Esophagus squamous epithelium (tissue), 5 donors: ENCODE measurements at regions not wholly inside any gene's neighbourhood (a gene's known extent, or its start where the extent isn't known, plus 50 kb on each side); places are given as distances from the start of the nearest gene placed in this dataset.

Source experiments
- DNase-seq: peaks from one replicate; lab custom pipeline; 2025; lab: John Stamatoyannopoulos, UW
- H3K27ac ChIP-seq, 4 donors: fragments of 200-600 bp; sonication (generic); one replicate each; pipeline ENCODE4 v1.5.1; 2016 to 2019; ENCODE audit warnings: mild to moderate bottlenecking in 1 of 4
- H3K27me3 ChIP-seq, 4 donors: fragments of 200-600 bp; sonication (generic); 1 replicate in 3 of 4; 2 replicates in 1 of 4; pipeline versions ENCODE4 v1.5.1 to v1.6.0; 2017 to 2021; ENCODE audit warnings: antibody characterized with exemption in 1 of 4
- H3K36me3 ChIP-seq, 3 donors: fragments of 200-600 bp; sonication (generic); one replicate each; pipeline ENCODE4 v1.5.1; 2016 to 2019
- H3K4me1 ChIP-seq, 3 donors: fragments of 200-600 bp; sonication (generic); one replicate each; pipeline ENCODE4 v1.5.1; 2017 to 2019
- H3K4me3 ChIP-seq, 4 donors: fragments of 200-600 bp; sonication (generic); 1 replicate in 3 of 4; 2 replicates in 1 of 4; pipeline ENCODE4 v1.5.1; 2016 to 2019; ENCODE audit warnings: mild to moderate bottlenecking in 2 of 4, moderate library complexity in 1 of 4
- H3K9me3 ChIP-seq, 3 donors: fragments of 200-600 bp; sonication (generic); one replicate each; pipeline ENCODE4 v1.5.1; 2016 to 2019
- CTCF ChIP-seq, 6 experiments: fragments of 450-650 bp in 4 of 6; fragments of 200-600 bp in 2 of 6; sonication (generic) in 2 of 6; IDR thresholded peaks; one replicate each; pipeline ENCODE4 v1.5.1; 2016 to 2019; ENCODE audit warnings: antibody characterized with exemption in 6 of 6, mild to moderate bottlenecking in 4 of 6, moderate library complexity in 4 of 6
- POLR2A ChIP-seq, 4 donors: fragments of 450-650 bp; IDR thresholded peaks; one replicate each; pipeline ENCODE4 v1.6.1; 2017; ENCODE audit warnings: antibody characterized with exemption in 4 of 4, mild to moderate bottlenecking in 4 of 4, moderate library complexity in 3 of 4
- WGBS, 2 donors: methylation state at CpG; one replicate each; pipeline ENCODE4 v1.1.5; 2018; 5-methylcytosine and 5-hydroxymethylcytosine counted together
- intact Hi-C: fragments of 100-400 bp; cut with DNase I; formaldehyde crosslinking; loops from one replicate; pipeline ENCODE4 v1.15.0; 2022
- donor health status: DM: yes; HTN: yes; CAD: no.

DNA sequence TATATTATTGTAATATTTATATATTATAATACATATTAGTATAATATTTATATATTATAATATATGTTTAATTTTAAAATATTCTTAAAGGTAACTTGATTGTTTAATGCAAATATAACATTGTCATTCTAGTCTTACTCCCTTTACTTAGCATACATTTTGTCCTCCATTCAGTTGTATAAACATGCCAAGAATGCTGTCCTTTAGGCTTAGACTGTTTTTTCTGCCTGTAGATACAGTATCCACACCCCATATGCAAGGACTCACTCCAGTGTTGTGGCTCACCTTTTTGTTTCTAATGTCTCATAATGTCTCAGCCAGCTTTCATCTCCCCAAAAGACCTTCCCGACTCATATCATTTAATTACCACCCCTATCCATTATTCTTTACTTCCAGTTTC is 2110.0 kb downstream of the PCDH7 start:
- DNase-seq = no peak
- Histone ChIP-seq H3K27ac (no peak overlapping the region), H3K27me3 (no peaks in the 10 kb centered on the region), H3K4me1 (no peaks in the 10 kb centered on the region), H3K9me3 (no peaks in the 10 kb centered on the region), H3K4me3 (no peak overlapping the region), H3K36me3 (no peaks in the 10 kb centered on the region)
- TF ChIP-seq POLR2A (IDR thresholded peaks at IDR 0.05) (no peak), CTCF (IDR thresholded peaks at IDR 0.05) (no peak)
- intact Hi-C loops = no loop called here
- 75 to 97% methylated on average over 1 of the region's 1 CpG for WGBS, 2 donors

- no peaks in the 10 kb centered on the region for H3K9me3 ChIP-seq
- H3K27ac ChIP-seq = no peak overlapping the region
- no peaks in the 10 kb centered on the region for H3K27me3 ChIP-seq
- no peaks in the 10 kb centered on the region for H3K36me3 ChIP-seq
- TF ChIP-seq CTCF (IDR thresholded peaks at IDR 0.05) (no peak), POLR2A (IDR thresholded peaks at IDR 0.05) (no peak)
- H3K4me3 ChIP-seq = no peak overlapping the region
- intact Hi-C loops = no loop called here
- DNase-seq = no peak
- H3K4me1 ChIP-seq = no peaks in the 10 kb centered on the region
Measured at GRCh38 chr4:32831104-32831503, 2110.9 kb downstream of the PCDH7 start.

- H3K27ac ChIP-seq = no peak overlapping the region
- H3K4me3 ChIP-seq = no peak overlapping the region
- no peak for TF ChIP-seq CTCF (IDR thresholded peaks at IDR 0.05)
- TF ChIP-seq POLR2A (IDR thresholded peaks at IDR 0.05) = no peak
- no peaks in the 10 kb centered on the region for H3K36me3 ChIP-seq
- H3K9me3 ChIP-seq = no peaks in the 10 kb centered on the region
- intact Hi-C loops = no loop called here
- H3K27me3 ChIP-seq = no peaks in the 10 kb centered on the region
- no peak for DNase-seq
- 67 to 75% methylated on average over 4 of the region's 4 CpGs for WGBS, 2 donors
- H3K4me1 ChIP-seq = no peaks in the 10 kb centered on the region
Measured at GRCh38 chr4:32840461-32841189, 2120.5 kb downstream of the PCDH7 start.

- no peak for DNase-seq
- Histone ChIP-seq H3K4me1 (no peaks in the 10 kb centered on the region), H3K36me3 (no peaks in the 10 kb centered on the region), H3K4me3 (no peak overlapping the region), H3K9me3 (no peaks in the 10 kb centered on the region), H3K27me3 (no peaks in the 10 kb centered on the region), H3K27ac (no peak overlapping the region)
- 17 to 39% methylated on average over 1 of the region's 1 CpG for WGBS, 2 donors
- TF ChIP-seq POLR2A (IDR thresholded peaks at IDR 0.05) = no peak
- TF ChIP-seq CTCF (IDR thresholded peaks at IDR 0.05) = no peak
- intact Hi-C loops = no loop called here
Measured at GRCh38 chr4:32841217-32841616, 2121.0 kb downstream of the PCDH7 start.

DNA sequence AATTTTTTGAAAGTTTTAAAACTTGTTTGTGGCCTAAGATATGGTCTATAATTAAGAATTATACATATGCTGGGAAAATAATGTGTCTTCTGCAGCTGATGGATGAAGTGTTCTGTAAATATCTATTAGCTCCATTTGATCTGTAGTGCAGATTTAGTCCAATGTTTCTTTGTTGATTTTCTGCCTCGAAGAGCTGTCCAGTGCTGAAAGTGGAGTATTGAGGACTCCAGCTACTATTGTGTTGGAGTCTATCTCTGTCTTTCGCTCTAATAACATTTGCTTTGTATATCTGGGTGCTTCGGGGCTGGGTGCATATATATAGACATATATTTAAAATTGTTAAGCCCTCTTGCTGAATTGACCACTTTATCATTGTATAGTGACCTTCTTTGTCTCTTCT is 2127.3 kb downstream of the PCDH7 start:
- 52 to 62% methylated on average over 3 of the region's 3 CpGs for WGBS, 2 donors
- Histone ChIP-seq H3K4me1 (no peaks in the 10 kb centered on the region), H3K36me3 (no peaks in the 10 kb centered on the region), H3K4me3 (no peak overlapping the region), H3K9me3 (no peaks in the 10 kb centered on the region), H3K27ac (no peak overlapping the region), H3K27me3 (no peaks in the 10 kb centered on the region)
- no peak for DNase-seq
- intact Hi-C loops = no loop called here
- no peak for TF ChIP-seq POLR2A (IDR thresholded peaks at IDR 0.05)
- TF ChIP-seq CTCF (IDR thresholded peaks at IDR 0.05) = no peak
